ENCODE measurements at regions not wholly inside any gene's neighbourhood (a gene's known extent, or its start where the extent isn't known, plus 50 kb on each side); places are given as distances from the start of the nearest gene placed in this dataset.

- no peak for TF ChIP-seq CTCF (IDR thresholded peaks at IDR 0.05; ENCODE audit: low read depth, low read length)
- TF ChIP-seq EZH2phosphoT487 (IDR thresholded peaks at IDR 0.05; ENCODE audit: low read depth): no peak
Observed at GRCh38 chr2:125961739-125962138, 694.2 kb upstream of the GYPC start.
